HepG2 (cell line): ENCODE measurements at regions not wholly inside any gene's neighbourhood (a gene's known extent, or its start where the extent isn't known, plus 50 kb on each side); places are given as distances from the start of the nearest gene placed in this dataset.

Experiments used
- ATAC-seq: fragments of 200-7000 bp; cut with Tn5 transposase; 3 replicates; pipeline ENCODE4 v1.9.1; 2020; ENCODE audit warnings: mild to moderate bottlenecking, moderate library complexity
- BruUV-seq: library from RNA; stranded (reverse); fragments of 400-500 nt; replicated peaks from 2 replicates; lab custom pipeline; 2021; lab: Mats Ljungman, UMichigan
- CTCF ChIA-PET: fragments of 300-600 bp; formaldehyde crosslinking; extraction: SDS; loops from one replicate; lab custom pipeline; 2021; ENCODE audit warnings: low total read pairs, inconsistent platforms, low intra/inter-chr PET ratio; lab: Yijun Ruan, JAX
- POLR2A ChIA-PET: fragments of 350-600 bp; sonication (Branson Sonifier 250); formaldehyde crosslinking; loops from one replicate; lab custom pipeline; 2020; ENCODE audit warnings: antibody characterized with exemption, inconsistent platforms; lab: Yijun Ruan, JAX
- DNase-seq: peaks from one replicate; pipeline ENCODE4 v3.0.0-alpha.2; 2015; ENCODE audit warnings: low spot score
- FAIRE-seq: peaks from 3 replicates; lab custom pipeline; 2011; peaks lifted over from hg19 to GRCh38; lab: Jason Lieb, UNC
- H2AFZ ChIP-seq: one replicate; pipeline ENCODE4 v1.6.1; 2011; ENCODE audit warnings: low read length, inconsistent platforms
- H3K27ac ChIP-seq: fragments of 300-600 bp; 3 replicates; pipeline ENCODE4 v1.8.0; 2011; ENCODE audit warnings: mixed run types, mild to moderate bottlenecking, mixed read lengths, low read length, inconsistent platforms; ENCODE audit not compliant: insufficient read depth; ENCODE audit errors: extremely low read length
- H3K27me3 ChIP-seq, 2 experiments: fragments of 200-600 bp in 1 of 2; 2 replicates in 1 of 2; 3 replicates in 1 of 2; pipeline versions ENCODE4 v1.6.0 to v1.8.0; 2011; ENCODE audit warnings: low read length in 2 of 2, mild to moderate bottlenecking in 2 of 2, moderate library complexity in 2 of 2, inconsistent platforms in 1 of 2; ENCODE audit not compliant: insufficient read depth in 2 of 2, control insufficient read depth in 1 of 2
- H3K36me3 ChIP-seq, 2 experiments: fragments of 200-600 bp in 1 of 2; replicated peaks in 1 of 2; 2 replicates in 1 of 2; 3 replicates in 1 of 2; pipeline versions ENCODE4 v1.5.1 to v1.8.0; 2011; ENCODE audit warnings: low read length in 2 of 2, inconsistent platforms in 1 of 2; ENCODE audit not compliant: insufficient read depth in 2 of 2, control insufficient read depth in 1 of 2
- H3K4me1 ChIP-seq: 2 replicates; pipeline ENCODE4 v1.5.1; 2012; ENCODE audit warnings: low read length, inconsistent platforms; ENCODE audit not compliant: insufficient read depth
- H3K4me2 ChIP-seq: 2 replicates; pipeline ENCODE4 v1.6.0; 2011; ENCODE audit warnings: low read depth, low read length, inconsistent platforms
- H3K4me3 ChIP-seq, 3 experiments: fragments of 200-600 bp in 1 of 3; sonication (generic), shearing (Covaris generic) in 1 of 3; replicated peaks in 1 of 3; 2 replicates each; pipeline ENCODE4 v1.5.1; 2011 to 2016; ENCODE audit warnings: low read length in 3 of 3, inconsistent platforms in 2 of 3, low read depth in 2 of 3, mild to moderate bottlenecking in 2 of 3, control low read depth in 1 of 3, mixed read lengths in 1 of 3; ENCODE audit not compliant: insufficient read depth in 1 of 3
- H3K79me2 ChIP-seq: one replicate; pipeline ENCODE4 v1.6.1; 2011; ENCODE audit warnings: low read length, inconsistent platforms; ENCODE audit not compliant: insufficient read depth
- H3K9ac ChIP-seq: 2 replicates; pipeline ENCODE4 v1.6.0; 2011; ENCODE audit warnings: mild to moderate bottlenecking, low read depth, low read length, inconsistent platforms; ENCODE audit not compliant: insufficient read depth
- H3K9me3 ChIP-seq: 2 replicates; pipeline ENCODE4 v1.5.1; 2012; ENCODE audit warnings: mild to moderate bottlenecking, low read length
- H4K20me1 ChIP-seq: 2 replicates; pipeline ENCODE4 v1.6.0; 2011; ENCODE audit warnings: inconsistent platforms, mild to moderate bottlenecking, low read length, moderate library complexity; ENCODE audit not compliant: insufficient read depth
- ATM ChIP-seq: fragments of 450-650 bp; IDR thresholded peaks from 2 replicates; pipeline ENCODE4 v1.7.1; 2017; ENCODE audit warnings: mild to moderate bottlenecking, borderline replicate concordance
- FOXA3 ChIP-seq: IDR thresholded peaks from 2 replicates; pipeline ENCODE4 v1.6.1; 2016; ENCODE audit warnings: missing genetic modification reagents, missing compliant biosample characterization
- JUN ChIP-seq: sonication (generic); formaldehyde crosslinking; IDR thresholded peaks from 2 replicates; pipeline ENCODE4 v1.4.0; 2020; ENCODE audit warnings: mild to moderate bottlenecking, missing genetic modification reagents
- NFIC ChIP-seq: IDR thresholded peaks from 2 replicates; pipeline ENCODE4 v1.6.1; 2012; ENCODE audit warnings: mild to moderate bottlenecking, low read length, inconsistent platforms
- SMAD3 ChIP-seq: sonication (generic); formaldehyde crosslinking; IDR thresholded peaks from 2 replicates; pipeline ENCODE4 v1.4.0; 2020; ENCODE audit warnings: missing genetic modification reagents
- SOX13 ChIP-seq, 3 experiments: fragments of 450-650 bp in 1 of 3; sonication (generic) in 1 of 3; formaldehyde crosslinking in 1 of 3; IDR thresholded peaks in 2 of 3; conservative IDR thresholded peaks in 1 of 3; 2 replicates each; pipeline versions ENCODE4 v1.5.0 to v1.6.1; 2016 to 2020; ENCODE audit warnings: antibody characterized with exemption in 1 of 3, mild to moderate bottlenecking in 1 of 3, missing compliant biosample characterization in 1 of 3, missing genetic modification reagents in 1 of 3, moderate library complexity in 1 of 3
- TRIM22 ChIP-seq: fragments of 450-650 bp; IDR thresholded peaks from 2 replicates; pipeline ENCODE4 v1.6.1; 2017
- ZNF124 ChIP-seq: sonication (generic); formaldehyde crosslinking; IDR thresholded peaks from 2 replicates; pipeline ENCODE4 v1.4.0; 2020; ENCODE audit warnings: missing genetic modification reagents
- ZNF260 ChIP-seq: sonication (generic); formaldehyde crosslinking; IDR thresholded peaks from 2 replicates; pipeline ENCODE4 v1.4.0; 2020; ENCODE audit warnings: missing genetic modification reagents, low read depth, mild to moderate bottlenecking, borderline replicate concordance
- ZNF274 ChIP-seq: sonication (generic); formaldehyde crosslinking; IDR thresholded peaks from 2 replicates; pipeline ENCODE4 v1.5.1; 2020; ENCODE audit warnings: mild to moderate bottlenecking, missing genetic modification reagents
- ZNF768 ChIP-seq: sonication (generic); formaldehyde crosslinking; IDR thresholded peaks from 2 replicates; pipeline ENCODE4 v1.4.0; 2020; ENCODE audit warnings: missing genetic modification reagents
- ZSCAN5A ChIP-seq: sonication (generic); formaldehyde crosslinking; IDR thresholded peaks from 2 replicates; pipeline ENCODE4 v1.8.0; 2022; ENCODE audit warnings: mild to moderate bottlenecking, missing genetic modification reagents, borderline replicate concordance
- WGBS: methylation state at CpG from one replicate; pipeline ENCODE4 v1.1.6; 2017; ENCODE audit warnings: low lambda C conversion rate; 5-methylcytosine and 5-hydroxymethylcytosine counted together
- in situ Hi-C: cut with HindIII; loops from 2 replicates; pipeline ENCODE4 v1.10.0; 2017; ENCODE audit warnings: low pct_unique_long_range_greater_than_20kb; ENCODE audit not compliant: extremely low pct_ligation_motif_present
- intact Hi-C: fragments of 100-400 bp; cut with micrococcal nuclease; formaldehyde crosslinking; loops from one replicate; pipeline ENCODE4 v1.10.0; 2022; ENCODE audit not compliant: unreplicated experiment

GRCh38 chr1:117681901-117682250 is 76.0 kb downstream of the TENT5C start:
- Histone ChIP-seq H3K4me2 (peak overlapping the region; percentile 18; the same call in 1 of the 2 replicates), H2AFZ (no peak overlapping the region), H3K36me3 (no peaks in the 10 kb centered on the region), H3K79me2 (no peaks in the 10 kb centered on the region), H3K4me3 (no peak overlapping the region), H3K9me3 (no peaks in the 10 kb centered on the region), H3K27ac (no peak overlapping the region), H3K9ac (no peak overlapping the region), H4K20me1 (no peaks in the 10 kb centered on the region), H3K4me1 (peaks cover 10% of the 10 kb centered on the region), H3K27me3 (peaks cover 0 to 8% of the 10 kb centered on the region in 2 experiments; a peak in 1 of 5 replicates)
- no peak for TF ChIP-seq SMAD3
- no peak for TF ChIP-seq FOXA3 (CRISPR knock-in tag)
- TF ChIP-seq ZNF768 (CRISPR knock-in tag): no peak
- no peak for TF ChIP-seq ZNF124 (CRISPR knock-in tag)
- no peak for TF ChIP-seq JUN (CRISPR knock-in tag)
- TF ChIP-seq ZNF260: no peak
- TF ChIP-seq SOX13 (IDR thresholded peaks at IDR 0.05): no peak
- no peak for TF ChIP-seq SOX13 (CRISPR knock-in tag; conservative IDR thresholded peaks at IDR 0.05 in 1 of 2, IDR thresholded peaks at IDR 0.05 in 1 of 2)
- no peak for TF ChIP-seq TRIM22
- 16% methylated on average over 3 of the region's 3 CpGs for WGBS
- no peak for ATAC-seq
- in situ Hi-C loops (no loop called here), intact Hi-C loops (no loop called here)
- DNase-seq: no peak
- ChIA-PET POLR2A (no interaction called here), CTCF (no interaction called here)
- FAIRE-seq: no peak
- BruUV-seq: no TSS peak

GRCh38 chr1:117682372-117682771 is 76.5 kb downstream of the TENT5C start:
- ChIA-PET POLR2A (no interaction called here), CTCF (no interaction called here)
- Histone ChIP-seq H3K4me3 (no peak overlapping the region), H3K36me3 (no peaks in the 10 kb centered on the region), H3K9me3 (no peaks in the 10 kb centered on the region), H4K20me1 (no peaks in the 10 kb centered on the region), H3K4me1 (peaks cover 15% of the 10 kb centered on the region), H3K79me2 (no peaks in the 10 kb centered on the region), H3K27ac (no peak overlapping the region), H3K27me3 (peaks cover 0 to 8% of the 10 kb centered on the region in 2 experiments; a peak in 1 of 5 replicates), H2AFZ (no peak overlapping the region)
- no TSS peak for BruUV-seq
- ATAC-seq (no peak), FAIRE-seq (no peak), DNase-seq (no peak)
- 32% methylated on average over 4 of the region's 4 CpGs for WGBS
- in situ Hi-C loops (no loop called here), intact Hi-C loops (no loop called here)
- TF ChIP-seq NFIC: no peak
- no peak for TF ChIP-seq ZNF274 (CRISPR knock-in tag)
- TF ChIP-seq ATM: no peak
- no peak for TF ChIP-seq ZSCAN5A (CRISPR knock-in tag)
- TF ChIP-seq, all 625 proteins: peak for 0
- Histone ChIP-seq H3K4me2 (no peak overlapping the region; the same call in 1 of the 2 replicates), H3K9ac (no peak overlapping the region)
